Mesenchymal stem cell (in vitro differentiated cells and primary cell): ENCODE measurements at regions not wholly inside any gene's neighbourhood (a gene's known extent, or its start where the extent isn't known, plus 50 kb on each side); places are given as distances from the start of the nearest gene placed in this dataset.

Source experiments
- DNase-seq: peaks from one replicate; pipeline ENCODE4 v3.0.0-alpha.2; 2013
- H2AFZ ChIP-seq: one replicate; pipeline ENCODE4 v1.6.1; 2013; ENCODE audit warnings: low read depth, mild to moderate bottlenecking, control low read depth, inconsistent platforms, low read length, moderate library complexity
- H2AK5ac ChIP-seq: 2 replicates; pipeline ENCODE4 v1.6.1; 2013; ENCODE audit warnings: low read length, moderate library complexity, mild to moderate bottlenecking, inconsistent platforms; ENCODE audit not compliant: severe bottlenecking
- H2BK120ac ChIP-seq: one replicate; pipeline ENCODE4 v1.6.1; 2013; ENCODE audit warnings: low read depth, mild to moderate bottlenecking, inconsistent platforms, low read length, moderate library complexity
- H2BK12ac ChIP-seq, 2 experiments: one replicate each; pipeline ENCODE4 v1.6.1; 2013; ENCODE audit warnings: inconsistent platforms in 2 of 2, low read length in 2 of 2, mild to moderate bottlenecking in 2 of 2, moderate library complexity in 2 of 2, control low read depth in 1 of 2
- H2BK15ac ChIP-seq: one replicate; pipeline ENCODE4 v1.6.1; 2013; ENCODE audit warnings: mild to moderate bottlenecking, low read depth, inconsistent platforms; ENCODE audit not compliant: poor library complexity, severe bottlenecking
- H2BK5ac ChIP-seq: 2 replicates; pipeline ENCODE4 v1.6.1; 2013; ENCODE audit warnings: low read depth, mild to moderate bottlenecking, low read length, control low read depth, inconsistent platforms; ENCODE audit not compliant: poor library complexity, severe bottlenecking
- H3K14ac ChIP-seq, 2 experiments: one replicate each; pipeline ENCODE4 v1.6.1; 2013; ENCODE audit warnings: inconsistent platforms in 2 of 2, low read length in 2 of 2, control low read depth in 1 of 2, mild to moderate bottlenecking in 1 of 2, moderate library complexity in 1 of 2
- H3K18ac ChIP-seq, 2 experiments: one replicate each; pipeline ENCODE4 v1.6.1; 2013; ENCODE audit warnings: inconsistent platforms in 2 of 2, low read length in 2 of 2, control low read depth in 1 of 2, low read depth in 1 of 2, mild to moderate bottlenecking in 1 of 2
- H3K23ac ChIP-seq, 2 experiments: one replicate each; pipeline ENCODE4 v1.6.1; 2013; ENCODE audit warnings: inconsistent platforms in 2 of 2, low read length in 2 of 2, mild to moderate bottlenecking in 2 of 2, moderate library complexity in 2 of 2, control low read depth in 1 of 2
- H3K27ac ChIP-seq: 2 replicates; pipeline ENCODE4 v1.5.1; 2013; ENCODE audit warnings: mild to moderate bottlenecking, moderate library complexity, low read length, control low read depth, inconsistent platforms; ENCODE audit not compliant: poor library complexity, severe bottlenecking
- H3K27me3 ChIP-seq, 2 experiments: 2 replicates each; pipeline versions ENCODE4 v1.6.1 to v1.7.0; 2013; ENCODE audit warnings: low read length in 2 of 2, mild to moderate bottlenecking in 2 of 2, moderate library complexity in 2 of 2, control low read depth in 1 of 2, inconsistent platforms in 1 of 2; ENCODE audit not compliant: control insufficient read depth in 1 of 2, insufficient read depth in 1 of 2
- H3K36me3 ChIP-seq, 2 experiments: 2 replicates each; pipeline versions ENCODE4 v1.6.1 to v1.7.0; 2013; ENCODE audit warnings: low read length in 2 of 2, control low read depth in 1 of 2, inconsistent platforms in 1 of 2, low read depth in 1 of 2, mild to moderate bottlenecking in 1 of 2; ENCODE audit not compliant: insufficient read depth in 2 of 2, control insufficient read depth in 1 of 2
- H3K4ac ChIP-seq, 2 experiments: one replicate each; pipeline ENCODE4 v1.6.1; 2013; ENCODE audit warnings: inconsistent platforms in 2 of 2, low read length in 2 of 2, mild to moderate bottlenecking in 2 of 2, moderate library complexity in 2 of 2, control low read depth in 1 of 2, low read depth in 1 of 2
- H3K4me1 ChIP-seq: 2 replicates; pipeline ENCODE4 v1.6.1; 2013; ENCODE audit warnings: low read depth, low read length, control low read depth; ENCODE audit not compliant: control insufficient read depth, insufficient read depth
- H3K4me2 ChIP-seq: 2 replicates; pipeline ENCODE4 v1.6.1; 2013; ENCODE audit warnings: low read length, mild to moderate bottlenecking, inconsistent platforms; ENCODE audit not compliant: poor library complexity, severe bottlenecking
- H3K4me3 ChIP-seq, 2 experiments: 2 replicates each; pipeline versions ENCODE4 v1.5.1 to v1.7.0; 2013; ENCODE audit warnings: low read length in 2 of 2, mild to moderate bottlenecking in 2 of 2, control low read depth in 1 of 2, low read depth in 1 of 2; ENCODE audit not compliant: insufficient read depth in 1 of 2
- H3K79me1 ChIP-seq: replicated peaks from 2 replicates; pipeline ENCODE4 v1.6.1; 2013; ENCODE audit warnings: mild to moderate bottlenecking, control low read depth, low read length, inconsistent platforms; ENCODE audit not compliant: poor library complexity, severe bottlenecking
- H3K9ac ChIP-seq: 2 replicates; pipeline ENCODE4 v1.7.0; 2013; ENCODE audit warnings: mild to moderate bottlenecking, low read length, moderate library complexity
- H3K9me3 ChIP-seq: 2 replicates; pipeline ENCODE4 v1.7.0; 2013; ENCODE audit warnings: mild to moderate bottlenecking, low read length; ENCODE audit not compliant: control insufficient read depth
- H4K8ac ChIP-seq: one replicate; pipeline ENCODE4 v1.6.1; 2013; ENCODE audit warnings: inconsistent platforms, mild to moderate bottlenecking, low read length, moderate library complexity
- H4K91ac ChIP-seq: one replicate; pipeline ENCODE4 v1.6.1; 2013; ENCODE audit warnings: mild to moderate bottlenecking, low read length, inconsistent platforms
- WGBS: methylation state at CpG from one replicate; pipeline ENCODE4 v1.1.7; 2013; ENCODE audit warnings: mixed read lengths; 5-methylcytosine and 5-hydroxymethylcytosine counted together

- Histone ChIP-seq H2BK5ac (no peak overlapping the region), H3K27ac (no peak overlapping the region), H2BK15ac (no peak overlapping the region), H3K4ac (no peak overlapping the region), H3K18ac (no peak overlapping the region), H3K23ac (no peak overlapping the region), H3K4me3 (no peak overlapping the region), H4K91ac (no peak overlapping the region), H3K79me1 (no peaks in the 10 kb centered on the region), H2BK120ac (no peak overlapping the region), H4K8ac (no peak overlapping the region), H3K9ac (no peak overlapping the region), H3K14ac (no peak overlapping the region), H2AFZ (no peak overlapping the region), H3K9me3 (no peaks in the 10 kb centered on the region), H3K4me1 (no peaks in the 10 kb centered on the region), H3K4me2 (no peak overlapping the region), H3K27me3 (peaks cover 8 to 9% of the 10 kb centered on the region in 2 experiments), H2AK5ac (no peak overlapping the region), H2BK12ac (no peak overlapping the region), H3K36me3 (no peaks in the 10 kb centered on the region)
- no peak for DNase-seq
- 86% methylated on average over 6 of the region's 6 CpGs for WGBS
These were observed 64.2 kb downstream of the TMEM17 start for GRCh38 chr2:62441824-62442223.

DNA sequence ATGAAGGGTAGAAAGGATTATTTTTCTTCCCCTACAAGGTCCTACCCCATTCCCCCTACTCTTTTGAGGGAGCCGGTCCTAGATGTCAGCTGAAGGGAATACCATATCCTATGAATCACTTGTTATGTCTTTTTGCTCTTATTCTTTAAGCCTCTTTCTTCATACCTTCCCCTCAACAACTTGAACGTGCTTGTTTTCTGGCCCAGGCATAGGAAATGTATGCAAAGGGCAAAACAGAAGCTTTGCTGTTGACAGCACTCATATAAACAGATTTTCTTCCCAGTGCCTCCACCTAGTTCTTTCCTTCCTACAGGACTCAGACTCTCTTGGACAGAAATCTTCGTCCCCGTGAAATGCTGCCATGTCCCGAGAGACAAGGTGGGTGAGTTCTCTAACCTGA lies 64.6 kb downstream of the TMEM17 start:
- peaks cover 8 to 9% of the 10 kb centered on the region in 2 experiments for H3K27me3 ChIP-seq
- H3K23ac ChIP-seq = no peak overlapping the region
- H3K27ac ChIP-seq = no peak overlapping the region
- H3K4me2 ChIP-seq = no peak overlapping the region
- no peak overlapping the region for H3K18ac ChIP-seq
- H3K14ac ChIP-seq = no peak overlapping the region
- no peak overlapping the region for H3K4ac ChIP-seq
- no peaks in the 10 kb centered on the region for H3K79me1 ChIP-seq
- H3K9me3 ChIP-seq = no peaks in the 10 kb centered on the region
- H4K8ac ChIP-seq = no peak overlapping the region
- H2BK120ac ChIP-seq = no peak overlapping the region
- no peak overlapping the region for H2AK5ac ChIP-seq
- no peak overlapping the region for H2BK15ac ChIP-seq
- 90% methylated on average over 5 of the region's 5 CpGs for WGBS
- no peak overlapping the region for H2AFZ ChIP-seq
- no peak overlapping the region for H2BK5ac ChIP-seq
- H3K9ac ChIP-seq = no peak overlapping the region
- no peaks in the 10 kb centered on the region for H3K36me3 ChIP-seq
- H3K4me3 ChIP-seq = no peak overlapping the region
- no peak overlapping the region for H4K91ac ChIP-seq
- no peak for DNase-seq
- H3K4me1 ChIP-seq = no peaks in the 10 kb centered on the region
- H2BK12ac ChIP-seq = no peak overlapping the region

GRCh38 chr2:62440281-62440946 lies 65.6 kb downstream of the TMEM17 start:
- Histone ChIP-seq H3K9me3 (no peaks in the 10 kb centered on the region), H3K9ac (no peak overlapping the region), H3K14ac (no peak overlapping the region), H4K8ac (no peak overlapping the region), H2BK5ac (no peak overlapping the region), H2BK12ac (no peak overlapping the region), H3K4me1 (no peaks in the 10 kb centered on the region), H2BK120ac (no peak overlapping the region), H3K27ac (no peak overlapping the region), H2AFZ (no peak overlapping the region), H3K18ac (no peak overlapping the region), H3K4me2 (no peak overlapping the region), H3K27me3 (peaks cover 8 to 9% of the 10 kb centered on the region in 2 experiments), H2AK5ac (no peak overlapping the region), H4K91ac (no peak overlapping the region), H3K79me1 (no peaks in the 10 kb centered on the region), H2BK15ac (no peak overlapping the region), H3K36me3 (no peaks in the 10 kb centered on the region), H3K23ac (no peak overlapping the region), H3K4ac (no peak overlapping the region), H3K4me3 (no peak overlapping the region)
- DNase-seq = no peak
- WGBS = 80% methylated on average over 5 of the region's 6 CpGs

GRCh38 chr2:62439425-62439824 lies 66.6 kb downstream of the TMEM17 start:
- 80% methylated on average over 3 of the region's 3 CpGs for WGBS

More at GRCh38 chr2:62439425-62439824, 66.6 kb downstream of the TMEM17 start:
- H3K23ac ChIP-seq = no peak overlapping the region
- H2BK120ac ChIP-seq = no peak overlapping the region
- no peak overlapping the region for H3K18ac ChIP-seq
- peaks cover 8 to 9% of the 10 kb centered on the region in 2 experiments for H3K27me3 ChIP-seq
- H2AFZ ChIP-seq = no peak overlapping the region
- H2AK5ac ChIP-seq = no peak overlapping the region
- no peak overlapping the region for H3K27ac ChIP-seq
- DNase-seq = no peak
- no peaks in the 10 kb centered on the region for H3K9me3 ChIP-seq
- no peak overlapping the region for H4K8ac ChIP-seq
- no peak overlapping the region for H2BK12ac ChIP-seq
- H3K4me1 ChIP-seq = no peaks in the 10 kb centered on the region
- no peak overlapping the region for H3K9ac ChIP-seq
- no peak overlapping the region for H3K4me2 ChIP-seq
- H3K4ac ChIP-seq = no peak overlapping the region
- no peak overlapping the region for H2BK15ac ChIP-seq
- H3K4me3 ChIP-seq = no peak overlapping the region
- H3K14ac ChIP-seq = no peak overlapping the region
- no peak overlapping the region for H4K91ac ChIP-seq
- H3K79me1 ChIP-seq = no peaks in the 10 kb centered on the region
- no peaks in the 10 kb centered on the region for H3K36me3 ChIP-seq
- no peak overlapping the region for H2BK5ac ChIP-seq
